Erythroblast (primary cell): ENCODE measurements at regions not wholly inside any gene's neighbourhood (a gene's known extent, or its start where the extent isn't known, plus 50 kb on each side); places are given as distances from the start of the nearest gene placed in this dataset.

Experiments
- GATA1 ChIP-seq: IDR thresholded peaks from 2 replicates; pipeline ENCODE4 v1.6.1; 2011; ENCODE audit warnings: low read depth, mild to moderate bottlenecking, control low read depth, low read length, moderate library complexity
- POLR2A ChIP-seq: IDR thresholded peaks from 2 replicates; pipeline ENCODE4 v1.6.1; 2011; ENCODE audit warnings: mild to moderate bottlenecking, low read length

- TF ChIP-seq POLR2A (no peak), GATA1 (no peak)
Measured at GRCh38 chr10:3398825-3399646, 226.5 kb upstream of the PITRM1 start.
